Medulla oblongata (tissue), 1 donor: ENCODE measurements at regions not wholly inside any gene's neighbourhood (a gene's known extent, or its start where the extent isn't known, plus 50 kb on each side); places are given as distances from the start of the nearest gene placed in this dataset.
"Not testable (repeated sequence)": the region's sequence is repeated elsewhere in the genome, so short reads cannot be mapped to it uniquely, and the experiment has no call there.

ENCODE experiments used
- DNase-seq: peaks from one replicate; pipeline ENCODE4 v3.0.0-alpha.2; 2015; ENCODE audit errors: extremely low spot score

DNA sequence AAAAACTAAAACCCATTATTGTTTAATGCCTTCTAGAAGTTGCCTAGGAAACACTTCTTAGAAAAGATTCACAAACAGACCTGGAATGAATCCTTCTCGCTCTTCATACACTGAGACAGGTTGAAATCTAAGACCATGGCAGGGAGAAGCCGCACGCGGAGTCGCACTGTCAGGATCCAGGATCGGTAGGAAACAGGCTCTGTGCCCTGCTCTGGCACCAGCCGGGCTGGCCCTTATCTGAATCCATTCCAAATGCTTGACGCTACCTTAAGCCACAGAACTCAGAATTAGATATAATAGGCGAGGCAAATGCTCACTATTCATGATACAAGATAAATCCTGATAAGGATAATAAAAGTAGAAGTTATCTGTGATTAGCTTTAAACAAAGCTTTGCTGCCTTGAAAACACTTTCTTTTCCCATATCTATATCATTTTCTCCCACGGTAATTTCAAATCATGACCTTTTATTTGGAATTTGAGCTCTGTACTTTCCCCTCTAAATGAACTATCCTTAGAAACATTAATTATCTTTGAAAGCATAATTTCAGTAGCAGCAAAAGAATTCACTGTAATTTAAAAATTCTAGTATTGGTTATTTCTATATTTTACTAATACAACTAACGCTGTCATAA is 385.6 kb downstream of the IRS2 start:
- DNase-seq, result no peak

DNA sequence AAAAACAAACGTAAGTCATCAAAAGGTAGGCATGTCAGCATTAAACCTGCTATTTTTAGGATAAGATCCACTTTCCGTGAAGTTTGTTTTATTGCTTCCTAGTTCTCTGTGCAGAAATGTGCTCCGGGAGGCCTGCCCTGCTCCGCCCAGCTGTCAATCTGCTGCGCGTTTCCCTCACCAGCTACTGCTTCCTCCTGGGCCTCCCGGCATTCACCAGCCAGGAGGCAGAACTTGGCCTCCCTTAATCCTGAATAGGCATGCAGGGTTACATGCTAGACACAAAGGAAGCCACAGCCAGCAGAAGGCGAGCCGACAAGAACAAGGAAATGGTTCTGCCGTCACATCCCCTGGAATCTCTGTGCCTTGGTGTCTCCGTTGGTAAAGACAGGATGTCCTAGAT is 386.2 kb downstream of the IRS2 start:
- DNase-seq, result peak; percentile 29

DNA sequence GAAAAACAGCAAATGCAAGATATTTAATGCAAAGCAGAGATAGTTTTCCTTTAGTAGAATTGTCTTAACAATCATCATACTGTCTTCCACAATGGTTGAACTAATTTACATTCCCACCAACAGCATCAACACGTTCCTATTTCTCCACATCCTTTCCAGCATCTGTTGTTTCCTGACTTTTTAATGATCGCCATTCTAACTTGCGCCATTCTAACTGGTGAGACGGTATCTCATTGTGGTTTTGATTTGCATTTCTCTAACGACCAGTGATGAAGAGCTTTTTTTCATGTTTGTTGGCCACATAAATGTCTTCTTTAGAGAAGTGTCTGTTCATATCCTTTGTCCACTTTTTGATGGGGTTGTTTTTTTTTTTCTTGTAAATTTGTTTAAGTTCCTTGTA is 388.3 kb downstream of the IRS2 start:
- DNase-seq, result not testable (repeated sequence)

DNA sequence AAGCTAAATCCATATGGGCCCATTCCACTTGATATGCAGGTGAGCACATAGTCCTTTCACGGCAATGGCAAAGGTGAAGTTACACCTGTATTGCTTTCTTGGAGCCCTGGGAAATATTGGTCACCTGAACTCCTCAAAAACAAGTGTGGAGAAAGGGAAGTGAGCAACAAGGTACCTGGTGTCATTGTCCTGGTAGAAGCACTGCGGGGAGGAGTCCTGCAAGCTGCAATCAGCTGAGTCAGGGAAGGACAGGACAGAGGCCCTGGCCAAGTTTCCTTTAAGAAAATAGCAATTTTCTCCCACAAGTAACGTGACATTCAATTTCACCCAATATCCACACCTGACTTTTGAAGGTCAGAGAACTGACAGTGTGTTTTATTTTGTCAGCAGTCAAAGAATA is 389.1 kb downstream of the IRS2 start:
- DNase-seq, result no peak

DNA sequence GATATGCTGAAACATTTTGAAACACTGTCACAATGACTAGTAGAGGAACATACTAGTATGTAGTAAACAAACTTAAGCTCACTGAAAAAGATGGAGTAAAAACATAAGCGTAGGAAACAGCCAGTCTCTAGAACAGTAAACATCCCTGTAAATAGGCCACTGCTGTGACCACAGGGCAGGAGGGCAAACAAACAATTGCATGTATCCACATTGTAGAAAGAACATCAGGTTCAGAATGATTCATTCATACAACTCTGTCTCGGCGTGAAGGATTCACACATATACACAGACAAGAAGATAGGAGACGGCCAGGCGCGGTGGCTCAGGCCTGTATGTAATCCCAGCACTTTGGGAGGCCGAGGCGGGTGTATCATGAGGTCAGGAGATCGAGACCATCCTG is 390.1 kb downstream of the IRS2 start:
- DNase-seq, result no peak

DNA sequence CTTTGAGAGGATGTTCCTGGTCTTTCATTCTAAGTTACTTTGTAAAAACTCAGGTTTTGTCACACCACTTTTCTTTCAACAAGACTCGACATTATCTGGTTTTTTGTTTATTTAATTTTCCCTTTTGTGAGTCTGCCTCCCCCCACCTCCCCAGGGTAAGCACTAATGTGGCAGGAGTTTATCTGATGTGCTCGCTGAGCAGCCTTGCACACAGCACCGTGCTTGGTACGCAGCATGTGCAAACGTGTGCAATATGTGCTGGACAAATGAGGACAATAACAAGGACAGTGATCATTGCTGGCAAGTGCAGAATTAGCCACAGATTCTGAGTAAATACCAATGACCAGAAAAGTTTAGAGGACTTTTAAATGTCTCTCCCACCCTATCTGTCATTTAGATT is 391.4 kb downstream of the IRS2 start:
- DNase-seq, result no peak

DNA sequence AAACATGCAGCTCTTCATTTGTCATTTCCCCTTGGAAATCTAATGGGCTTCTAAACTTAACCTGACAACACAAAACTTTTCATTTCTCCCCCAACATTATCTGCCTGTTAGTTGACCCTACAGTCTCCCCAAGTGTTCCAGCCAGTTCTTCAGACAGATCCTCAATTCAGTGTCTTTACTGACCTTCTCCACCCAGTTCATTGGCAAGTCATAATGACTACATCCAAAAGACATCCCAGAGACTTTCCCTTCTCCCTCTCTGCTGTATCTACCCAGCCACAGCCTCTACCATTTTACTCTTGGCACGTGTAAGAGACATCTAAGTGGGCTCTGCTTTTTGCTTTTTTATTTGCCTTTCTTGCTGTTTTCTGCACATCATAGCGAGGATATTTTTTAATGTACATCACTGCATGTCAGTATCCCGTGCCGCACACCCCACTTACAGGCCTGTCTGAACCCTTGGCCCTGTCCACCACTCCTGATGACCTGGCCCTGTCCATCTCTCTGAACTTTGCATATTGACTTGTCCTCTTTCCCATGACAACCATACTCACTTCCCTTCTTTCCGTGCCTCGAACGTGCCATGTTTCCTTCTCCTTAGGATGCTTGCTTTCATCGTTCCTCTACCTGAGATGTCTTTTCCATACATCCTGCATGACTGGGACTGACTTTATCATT is 391.9 kb downstream of the IRS2 start:
- no peak for DNase-seq

DNA sequence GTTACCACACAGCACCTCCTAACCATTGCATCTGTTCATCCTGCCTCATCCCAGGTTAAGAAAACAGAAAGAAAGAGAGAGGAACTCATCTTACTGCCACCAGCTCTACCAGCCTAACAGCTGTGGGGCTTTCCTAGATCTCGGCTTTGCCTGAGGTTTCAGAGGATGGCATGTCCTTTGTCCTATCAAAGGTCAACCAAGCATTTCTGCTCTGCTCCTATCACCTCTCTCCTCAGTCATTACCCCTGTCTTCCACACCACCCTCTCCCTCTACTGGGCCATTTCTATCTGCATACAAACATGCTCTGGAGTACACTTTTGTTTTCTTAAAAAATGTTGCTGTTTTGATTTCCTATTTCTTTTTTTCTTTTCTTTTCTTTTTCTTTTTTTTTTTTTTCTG is 393.3 kb downstream of the IRS2 start:
- DNase-seq, result no peak

DNA sequence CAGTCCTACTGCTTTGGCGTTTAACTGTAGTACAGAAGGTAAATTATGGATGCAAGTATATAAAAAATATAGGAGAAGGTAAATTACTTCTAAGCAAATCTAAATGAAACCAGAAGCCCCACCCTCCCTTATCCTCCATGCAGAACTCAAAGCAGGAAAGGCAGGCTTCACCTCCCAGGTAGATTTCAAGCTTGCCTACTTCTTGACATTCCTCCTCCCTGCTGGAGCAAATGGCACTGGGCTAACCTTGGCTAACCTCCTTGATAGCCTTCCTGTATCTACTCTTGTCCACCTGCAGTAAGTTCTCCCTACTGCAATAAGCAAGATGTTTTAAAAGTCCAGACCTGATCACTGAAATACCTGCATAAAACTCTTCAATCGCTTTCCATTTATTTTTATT is 396.0 kb downstream of the IRS2 start:
- no peak for DNase-seq

DNA sequence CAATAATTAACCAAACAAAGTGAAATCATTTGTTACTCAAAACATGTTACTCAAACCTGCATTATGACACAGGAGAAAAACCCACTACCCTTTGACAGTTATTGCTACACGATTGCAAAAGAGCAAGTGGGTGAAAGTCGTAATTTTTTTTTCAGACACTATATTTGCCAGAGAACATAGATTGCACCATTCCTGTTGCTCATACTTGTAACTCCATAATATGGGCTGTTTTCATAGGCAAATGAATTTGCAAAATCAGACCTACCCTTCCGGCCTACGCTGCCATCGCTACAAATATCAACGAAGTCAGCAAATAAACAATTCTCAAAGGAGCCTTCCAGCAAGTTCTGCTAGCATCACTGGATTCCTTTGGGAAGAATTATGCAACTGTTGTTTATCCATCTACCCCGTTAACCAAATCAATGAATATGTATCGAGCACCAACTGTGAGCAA is 396.5 kb downstream of the IRS2 start:
- DNase-seq, result no peak

DNA sequence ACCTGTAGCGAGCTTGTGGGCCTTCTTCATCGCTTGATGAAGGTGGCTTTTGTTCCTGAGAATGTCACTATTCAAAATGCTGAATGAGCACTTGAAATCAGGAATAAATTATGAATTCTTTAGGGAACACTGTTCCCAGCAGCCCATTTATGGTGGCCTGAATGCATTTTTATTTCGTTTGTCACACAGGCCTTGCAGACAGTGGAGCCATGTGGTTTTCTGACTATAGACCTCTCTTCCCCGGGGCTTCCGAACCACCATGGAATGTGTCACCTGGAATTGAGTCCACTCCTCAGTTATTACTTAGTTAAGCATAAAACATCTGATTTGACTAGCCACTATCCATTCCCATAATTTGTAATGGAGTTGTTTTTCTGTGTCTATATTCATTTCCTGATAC is 396.9 kb downstream of the IRS2 start:
- no peak for DNase-seq

DNA sequence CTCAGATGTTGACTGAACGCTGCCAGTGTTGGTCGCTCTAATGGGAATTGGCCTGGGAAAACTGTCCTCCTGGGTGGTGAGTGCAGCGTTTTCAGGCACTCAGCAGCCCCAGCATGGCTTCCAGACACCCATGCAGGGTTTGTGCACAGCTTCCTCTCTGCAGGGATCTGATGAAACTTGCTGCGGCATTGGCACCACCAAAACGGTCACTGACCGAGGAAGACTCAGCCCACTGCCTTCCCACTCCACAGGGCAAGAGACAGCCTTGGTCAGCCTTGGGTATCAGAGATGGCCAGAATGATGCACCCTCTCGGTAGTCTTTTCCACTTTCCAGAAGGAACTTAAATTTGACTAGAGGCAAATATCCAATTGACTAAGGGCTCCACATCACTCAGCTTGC is 398.9 kb downstream of the IRS2 start:
- DNase-seq, result no peak

DNA sequence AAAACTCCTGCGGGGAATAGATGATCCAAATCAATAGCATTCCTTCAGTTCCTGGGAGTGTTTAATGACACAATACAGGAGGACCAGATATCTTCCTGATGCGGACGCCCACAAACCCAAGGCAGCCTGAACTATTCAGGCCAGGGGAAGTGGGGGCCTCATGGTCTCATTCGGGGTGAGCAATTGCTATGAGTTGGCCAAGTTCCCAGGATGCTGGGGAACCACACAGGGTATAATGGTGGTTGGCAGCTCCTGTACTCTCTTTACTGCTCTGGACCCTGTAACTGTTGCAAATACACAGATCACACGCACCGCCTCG is 401.2 kb downstream of the IRS2 start:
- DNase-seq, result no peak

DNA sequence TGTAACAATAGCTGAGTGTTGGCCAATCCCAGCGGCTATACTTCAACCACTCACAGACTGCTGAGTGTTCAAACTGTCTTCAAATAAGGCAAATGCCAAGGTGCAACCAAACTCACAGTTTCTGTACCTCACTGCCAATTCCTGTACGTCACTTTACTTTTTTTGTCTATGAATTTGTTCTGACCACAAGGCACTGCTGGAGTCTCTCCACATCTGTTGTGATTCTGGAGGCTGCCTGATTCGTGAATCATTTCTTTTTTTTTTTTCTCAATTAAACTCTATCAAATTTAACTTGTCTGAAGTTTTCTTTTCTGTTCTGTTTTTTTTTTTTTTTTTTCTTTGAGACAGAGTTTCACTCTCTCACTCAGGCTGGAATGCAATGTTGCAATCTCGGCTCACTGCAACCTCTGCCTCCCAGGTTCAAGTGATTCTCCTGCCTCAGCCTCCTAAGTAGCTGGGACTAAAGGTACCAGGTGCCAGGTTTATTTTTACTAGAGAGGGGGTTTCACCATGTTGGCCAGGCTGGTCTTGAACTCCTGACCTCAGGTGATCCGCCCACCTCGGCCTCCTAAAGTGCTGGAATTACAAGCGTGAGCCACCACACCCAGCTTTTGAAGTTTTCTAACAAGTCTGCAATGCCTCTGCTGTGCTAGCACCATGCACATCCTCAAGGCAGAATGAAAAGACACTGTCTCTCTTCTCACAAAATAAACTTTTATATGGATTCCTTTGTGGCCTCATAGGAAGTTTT is 401.7 kb downstream of the IRS2 start:
- no peak for DNase-seq

DNA sequence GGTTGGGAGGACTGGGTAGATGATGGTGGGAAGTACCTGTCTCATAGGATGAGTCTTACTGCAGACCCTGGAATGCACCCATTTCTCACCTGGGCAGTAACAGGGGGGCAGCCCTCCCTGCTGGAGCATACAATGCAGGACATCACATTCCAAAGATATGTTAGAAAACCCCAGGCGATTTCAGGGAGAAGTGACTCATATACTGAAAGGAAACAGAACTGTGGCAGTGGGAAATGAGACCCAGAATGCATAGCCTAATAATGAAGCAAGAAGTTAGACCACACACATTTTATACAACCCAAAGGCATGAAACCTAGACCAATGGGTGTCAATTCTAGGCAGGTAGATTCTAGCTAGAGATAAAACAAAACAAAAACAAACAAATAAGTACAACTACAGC is 402.7 kb downstream of the IRS2 start:
- no peak for DNase-seq

DNA sequence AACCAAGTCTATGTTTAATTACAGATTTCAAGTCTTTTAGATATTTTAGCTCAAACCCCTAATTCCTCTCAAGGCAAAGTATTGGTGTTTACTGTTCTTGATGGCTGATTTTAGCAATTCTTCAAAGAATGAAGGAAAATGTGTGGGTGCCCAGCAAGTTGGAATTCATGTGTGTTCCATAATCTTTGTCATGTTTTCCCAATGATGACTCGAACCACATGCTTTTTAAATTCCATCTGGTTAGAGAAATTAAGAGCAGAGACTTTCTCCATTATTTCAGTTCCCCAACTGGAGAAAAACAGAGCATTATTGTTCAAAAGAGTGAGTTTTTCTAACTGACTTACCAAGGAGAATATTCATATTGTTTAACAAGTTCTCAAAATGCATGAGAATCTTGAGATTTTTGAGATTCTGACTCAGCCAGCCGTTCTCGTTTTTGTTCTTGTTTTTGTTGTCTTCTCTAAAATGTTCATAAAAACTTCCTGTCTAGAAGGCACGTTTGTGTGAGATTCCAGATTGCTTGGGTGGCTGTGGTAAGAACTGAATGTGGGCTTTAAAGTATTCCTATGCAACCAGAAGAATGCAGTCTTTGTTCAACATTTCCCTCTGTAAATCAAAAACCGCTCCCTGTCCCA is 404.7 kb downstream of the IRS2 start:
- no peak for DNase-seq

DNA sequence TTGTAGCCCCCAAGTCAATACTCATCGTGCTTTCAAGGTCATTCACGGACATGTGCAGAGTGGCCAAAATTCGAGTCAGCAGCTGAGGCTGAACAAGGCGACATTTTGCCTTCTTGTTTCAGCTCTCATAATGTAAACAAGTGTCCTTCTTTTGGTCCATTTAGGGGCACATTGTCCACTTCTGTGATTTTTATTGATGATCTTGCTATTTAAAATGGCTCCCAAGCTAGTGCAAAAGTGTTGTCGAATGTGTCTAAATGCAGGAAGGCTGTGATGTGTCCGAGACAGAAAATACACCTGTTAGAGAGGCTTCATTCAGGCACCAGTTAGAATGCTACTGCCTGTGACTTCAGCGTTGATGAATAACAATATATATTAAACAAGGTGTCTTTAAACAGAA is 405.9 kb downstream of the IRS2 start:
- DNase-seq, result no peak

DNA sequence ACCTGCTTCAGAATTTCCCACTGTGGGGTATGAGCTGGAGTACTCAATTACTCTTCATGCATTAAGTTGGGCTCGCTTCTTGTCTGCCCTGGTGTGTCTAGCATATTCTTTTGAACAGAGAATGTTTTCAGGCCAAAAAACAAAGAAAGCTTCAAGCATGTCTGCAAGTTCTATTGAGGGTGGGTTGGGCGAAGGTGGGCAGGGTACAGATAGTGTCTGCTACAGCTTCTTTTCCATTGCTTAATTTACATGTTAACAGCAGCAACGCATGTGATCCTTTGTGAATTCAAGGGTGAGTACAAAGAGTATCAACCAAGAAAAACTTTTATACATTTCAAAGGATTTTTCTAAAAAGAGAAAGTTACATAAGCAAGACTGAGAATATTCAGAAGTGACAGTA is 406.5 kb downstream of the IRS2 start:
- DNase-seq, result no peak

DNA sequence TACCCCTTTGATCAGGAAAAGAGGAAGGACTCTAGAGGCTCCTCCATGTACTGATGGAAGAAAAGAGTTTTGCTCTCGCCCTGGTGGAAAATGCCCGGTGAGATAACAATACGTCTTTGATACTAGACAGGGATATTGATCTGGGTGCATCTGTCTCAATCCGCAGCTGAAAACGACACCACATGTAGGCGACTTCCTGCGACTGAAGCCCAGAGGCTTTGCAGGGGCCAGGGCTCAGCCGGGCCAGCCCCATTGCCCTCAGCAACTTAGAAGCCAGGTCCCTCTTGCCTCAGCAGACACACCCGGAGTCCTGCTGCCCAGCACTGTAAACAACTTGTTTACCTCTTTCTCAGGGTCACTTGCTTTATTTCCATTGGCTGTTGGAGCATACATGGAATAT is 409.4 kb downstream of the IRS2 start:
- DNase-seq, result no peak

DNA sequence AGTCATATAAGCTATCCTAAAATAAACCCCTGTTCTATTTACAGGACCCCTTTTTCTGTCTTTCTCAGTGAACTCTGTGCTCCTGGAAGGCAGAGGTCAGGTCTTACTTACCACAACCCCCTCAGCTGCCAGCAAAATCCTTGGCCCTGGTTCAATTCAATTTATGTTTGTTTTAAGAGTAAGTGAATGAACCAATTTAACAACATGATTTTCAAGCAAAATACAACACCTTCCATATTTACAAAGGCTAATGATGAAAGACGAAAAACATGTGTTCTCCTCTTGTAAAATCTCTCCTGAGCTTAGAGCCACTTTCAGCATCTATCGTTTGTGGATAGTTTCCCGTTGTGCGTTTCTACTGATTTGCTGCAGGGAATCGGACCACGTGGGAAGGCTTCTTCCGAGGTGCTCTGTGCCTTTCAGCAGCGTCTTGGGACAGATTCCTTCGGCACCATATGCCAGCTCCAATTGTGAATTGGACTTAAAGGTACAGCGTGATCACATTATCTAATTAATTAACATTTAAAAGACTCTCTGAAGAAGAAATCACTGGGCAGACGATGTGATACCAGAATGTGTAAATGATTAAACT is 411.7 kb downstream of the IRS2 start:
- no peak for DNase-seq

DNA sequence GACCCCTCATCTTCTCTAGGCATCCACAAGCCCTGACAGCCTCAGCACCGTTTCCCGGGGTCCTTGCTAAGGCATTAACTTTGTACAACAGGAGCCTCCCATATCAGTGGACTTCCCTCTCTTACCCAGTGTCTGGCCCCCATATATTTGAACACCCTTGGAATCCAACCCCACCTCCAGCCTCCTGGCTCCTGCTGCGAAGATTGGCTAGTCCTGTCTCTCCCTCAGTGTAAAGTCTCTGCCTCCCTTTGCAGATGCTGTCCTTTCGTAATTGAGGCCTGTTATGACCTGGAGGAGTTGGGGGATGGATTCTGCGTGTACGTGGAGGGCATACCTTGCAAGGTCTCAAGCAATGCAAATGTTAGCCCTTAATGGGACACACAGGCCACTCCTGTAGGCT is 413.7 kb downstream of the IRS2 start:
- no peak for DNase-seq

DNA sequence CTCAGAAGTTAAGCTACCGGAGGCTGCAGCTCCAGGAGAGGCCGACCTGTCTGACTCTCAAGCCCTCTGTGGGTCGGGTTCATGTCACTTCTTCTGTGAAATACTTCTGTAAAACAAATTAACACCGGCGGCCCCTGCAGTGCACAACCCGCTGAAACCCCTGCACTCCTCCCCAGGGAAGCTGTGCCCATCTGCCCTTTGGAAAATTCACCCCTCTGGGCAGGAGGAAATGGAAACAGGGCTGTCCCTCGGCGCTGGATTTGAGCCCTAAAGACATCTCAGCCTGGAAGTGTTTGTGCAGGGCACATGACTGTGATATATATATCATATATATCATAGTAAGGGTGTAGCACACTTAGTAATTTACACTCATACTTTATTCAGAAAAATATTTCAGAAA is 415.3 kb downstream of the IRS2 start:
- no peak for DNase-seq

DNA sequence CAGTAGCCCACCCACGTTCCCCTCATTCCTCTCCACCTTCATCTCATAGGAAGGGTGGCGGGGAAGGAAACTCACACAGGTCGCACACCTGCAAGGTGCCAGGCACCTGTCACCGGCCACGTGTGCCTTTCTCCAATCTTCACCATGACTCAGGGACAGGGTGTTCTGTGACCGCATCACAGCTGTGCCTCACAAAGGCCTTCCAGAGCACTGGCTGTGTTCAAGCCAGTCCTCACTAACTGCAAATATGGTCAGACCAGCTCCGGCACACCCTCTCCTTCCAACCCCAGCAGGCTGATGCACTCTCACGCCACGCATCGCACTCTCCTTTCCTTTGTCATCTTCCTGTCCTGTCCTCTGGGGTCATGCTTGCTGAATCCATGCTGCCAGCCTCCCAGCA is 415.9 kb downstream of the IRS2 start:
- no peak for DNase-seq
